Gastroesophageal sphincter (tissue), 4 donors: ENCODE measurements at regions not wholly inside any gene's neighbourhood (a gene's known extent, or its start where the extent isn't known, plus 50 kb on each side); places are given as distances from the start of the nearest gene placed in this dataset.

ENCODE experiments used
- ATAC-seq: fragments of 150-250 bp; one replicate; pipeline ENCODE4 v1.9.1; 2016; ENCODE audit warnings: mild to moderate bottlenecking, moderate library complexity
- H3K27ac ChIP-seq, 4 donors: fragments of 200-600 bp; sonication (generic) in 3 of 4; 1 replicate in 3 of 4; 2 replicates in 1 of 4; pipeline ENCODE4 v1.5.1; 2016 to 2019
- H3K27me3 ChIP-seq: fragments of 200-600 bp; sonication (generic); one replicate; pipeline ENCODE4 v1.5.1; 2019
- H3K36me3 ChIP-seq, 2 donors: fragments of 200-600 bp; sonication (generic); one replicate each; pipeline ENCODE4 v1.5.1; 2019; ENCODE audit warnings: control low read depth in 1 of 2
- H3K4me1 ChIP-seq, 3 donors: fragments of 200-600 bp; sonication (generic); 1 replicate in 2 of 3; 2 replicates in 1 of 3; pipeline ENCODE4 v1.5.1; 2016 to 2019; ENCODE audit warnings: control low read depth in 2 of 3
- H3K4me3 ChIP-seq, 2 donors: fragments of 200-600 bp; sonication (generic); one replicate each; pipeline ENCODE4 v1.5.1; 2019; ENCODE audit warnings: mild to moderate bottlenecking in 1 of 2, moderate library complexity in 1 of 2
- H3K9me3 ChIP-seq, 3 donors: fragments of 200-600 bp; sonication (generic); one replicate each; pipeline ENCODE4 v1.5.1; 2017 to 2019; ENCODE audit warnings: control low read depth in 2 of 3
- CTCF ChIP-seq, 4 experiments: fragments of 200-600 bp in 2 of 4; fragments of 450-650 bp in 2 of 4; sonication (generic) in 1 of 4; IDR thresholded peaks; one replicate each; pipeline ENCODE4 v1.5.1; 2017 to 2019; ENCODE audit warnings: antibody characterized with exemption in 4 of 4, mild to moderate bottlenecking in 2 of 4, moderate library complexity in 2 of 4
- EP300 ChIP-seq: sonication (generic); formaldehyde crosslinking; IDR thresholded peaks from one replicate; pipeline ENCODE4 v1.6.1; 2017; ENCODE audit warnings: antibody characterized with exemption, mild to moderate bottlenecking
- POLR2A ChIP-seq, 2 donors: fragments of 450-650 bp; IDR thresholded peaks; one replicate each; pipeline ENCODE4 v1.6.1; 2017; ENCODE audit warnings: antibody characterized with exemption in 2 of 2, mild to moderate bottlenecking in 2 of 2, moderate library complexity in 1 of 2
- POLR2AphosphoS5 ChIP-seq: sonication (generic); formaldehyde crosslinking; IDR thresholded peaks from one replicate; pipeline ENCODE4 v1.6.1; 2017; ENCODE audit warnings: antibody characterized with exemption
- WGBS, 2 donors: methylation state at CpG; one replicate each; pipeline ENCODE4 v1.1.5; 2018; ENCODE audit warnings: low coverage in 1 of 2; 5-methylcytosine and 5-hydroxymethylcytosine counted together

- TF ChIP-seq POLR2AphosphoS5 (no peak), POLR2A (IDR thresholded peaks at IDR 0.05) (no peak), CTCF (IDR thresholded peaks at IDR 0.05) (no peak), EP300 (no peak)
- Histone ChIP-seq H3K36me3 (no peaks in the 10 kb centered on the region), H3K27ac (no peak overlapping the region), H3K27me3 (no peaks in the 10 kb centered on the region), H3K4me1 (no peaks in the 10 kb centered on the region), H3K9me3 (no peaks in the 10 kb centered on the region), H3K4me3 (no peak overlapping the region)
- no peak for ATAC-seq
Measured at GRCh38 chr2:190742431-190742830, 93.5 kb downstream of the NAB1 start.

GRCh38 chr2:190744041-190744440 is 95.2 kb downstream of the NAB1 start:
- TF ChIP-seq POLR2A (IDR thresholded peaks at IDR 0.05) (no peak), CTCF (IDR thresholded peaks at IDR 0.05) (no peak), EP300 (no peak), POLR2AphosphoS5 (no peak)
- H3K27ac ChIP-seq = no peak overlapping the region
- H3K4me3 ChIP-seq = no peak overlapping the region
- no peak for ATAC-seq
- no peaks in the 10 kb centered on the region for H3K36me3 ChIP-seq
- no peaks in the 10 kb centered on the region for H3K9me3 ChIP-seq
- WGBS, 2 donors = 40 to 69% methylated on average over 2 of the region's 2 CpGs
- no peaks in the 10 kb centered on the region for H3K4me1 ChIP-seq
- no peaks in the 10 kb centered on the region for H3K27me3 ChIP-seq

GRCh38 chr2:190746971-190747761 is 98.3 kb downstream of the NAB1 start:
- no peaks in the 10 kb centered on the region for H3K36me3 ChIP-seq
- H3K4me1 ChIP-seq = no peaks in the 10 kb centered on the region
- TF ChIP-seq EP300 = no peak
- no peak for TF ChIP-seq POLR2A (IDR thresholded peaks at IDR 0.05)
- no peak for TF ChIP-seq CTCF (IDR thresholded peaks at IDR 0.05)
- TF ChIP-seq POLR2AphosphoS5 = no peak
- no peaks in the 10 kb centered on the region for H3K27me3 ChIP-seq
- H3K4me3 ChIP-seq = no peak overlapping the region
- H3K27ac ChIP-seq = no peak overlapping the region
- 32 to 33% methylated on average over 1 to 3 of the region's 3 CpGs for WGBS, 2 donors
- no peak for ATAC-seq
- H3K9me3 ChIP-seq = no peaks in the 10 kb centered on the region

- 94 to 100% methylated on average over 3 of the region's 3 CpGs for WGBS, 2 donors
- no peak for TF ChIP-seq EP300
- TF ChIP-seq CTCF (IDR thresholded peaks at IDR 0.05) = no peak
- TF ChIP-seq POLR2A (IDR thresholded peaks at IDR 0.05) = no peak
- TF ChIP-seq POLR2AphosphoS5 = no peak
- Histone ChIP-seq H3K9me3 (no peaks in the 10 kb centered on the region), H3K4me3 (no peak overlapping the region), H3K27ac (no peak overlapping the region), H3K36me3 (no peaks in the 10 kb centered on the region), H3K27me3 (no peaks in the 10 kb centered on the region), H3K4me1 (no peaks in the 10 kb centered on the region)
- ATAC-seq = no peak
Measured at GRCh38 chr2:190748966-190749365, 100.1 kb downstream of the NAB1 start.

GRCh38 chr2:190755772-190756415 is 107.0 kb downstream of the NAB1 start:
- Histone ChIP-seq H3K4me1 (no peaks in the 10 kb centered on the region), H3K36me3 (no peaks in the 10 kb centered on the region), H3K9me3 (no peaks in the 10 kb centered on the region), H3K27me3 (no peaks in the 10 kb centered on the region), H3K4me3 (no peak overlapping the region), H3K27ac (no peak overlapping the region)
- WGBS, 2 donors = 40 to 70% methylated on average over 4 to 5 of the region's 5 CpGs
- ATAC-seq = no peak
- no peak for TF ChIP-seq EP300
- TF ChIP-seq POLR2A (IDR thresholded peaks at IDR 0.05) = no peak
- TF ChIP-seq POLR2AphosphoS5 = no peak
- no peak for TF ChIP-seq CTCF (IDR thresholded peaks at IDR 0.05)
